KOPT-K1 (cell line): ENCODE measurements at regions not wholly inside any gene's neighbourhood (a gene's known extent, or its start where the extent isn't known, plus 50 kb on each side); places are given as distances from the start of the nearest gene placed in this dataset.

Experiments
- H3K27ac ChIP-seq: fragments of 200-600 bp; sonication (generic); 2 replicates; pipeline ENCODE4 v1.5.1; 2016; ENCODE audit warnings: antibody characterized with exemption, mild to moderate bottlenecking, low read depth, low read length; ENCODE audit not compliant: poor library complexity, severe bottlenecking
- H3K36me3 ChIP-seq: fragments of 200-600 bp; sonication (generic); 2 replicates; pipeline ENCODE4 v1.5.1; 2017; ENCODE audit warnings: antibody characterized with exemption, mild to moderate bottlenecking, low read length, moderate library complexity; ENCODE audit not compliant: insufficient read depth
- H3K9me3 ChIP-seq: fragments of 200-600 bp; sonication (generic); 2 replicates; pipeline ENCODE4 v1.5.1; 2017; ENCODE audit warnings: antibody characterized with exemption, low read length, mild to moderate bottlenecking; ENCODE audit not compliant: insufficient read depth, poor library complexity, severe bottlenecking

- H3K36me3 ChIP-seq, result no peaks in the 10 kb centered on the region
- H3K9me3 ChIP-seq, result no peaks in the 10 kb centered on the region
These were observed 1193.0 kb downstream of the UQCRFS1 start for GRCh38 chr19:28019901-28020300.

GRCh38 chr19:28019371-28019770 lies 1193.6 kb downstream of the UQCRFS1 start:
- Histone ChIP-seq H3K36me3 (no peaks in the 10 kb centered on the region), H3K27ac (no peak overlapping the region), H3K9me3 (no peaks in the 10 kb centered on the region)

More at GRCh38 chr19:28019901-28020300, 1193.0 kb downstream of the UQCRFS1 start:
- H3K27ac ChIP-seq, result no peak overlapping the region

- Histone ChIP-seq H3K27ac (no peak overlapping the region), H3K9me3 (no peaks in the 10 kb centered on the region), H3K36me3 (no peaks in the 10 kb centered on the region)
These were observed 1194.5 kb downstream of the UQCRFS1 start for GRCh38 chr19:28018499-28018898.

- no peaks in the 10 kb centered on the region for H3K36me3 ChIP-seq
- no peaks in the 10 kb centered on the region for H3K9me3 ChIP-seq
- H3K27ac ChIP-seq, result no peak overlapping the region
These were observed 1198.1 kb downstream of the UQCRFS1 start for GRCh38 chr19:28014615-28015405.

GRCh38 chr19:28012361-28012760 lies 1200.6 kb downstream of the UQCRFS1 start:
- Histone ChIP-seq H3K36me3 (no peaks in the 10 kb centered on the region), H3K9me3 (no peaks in the 10 kb centered on the region), H3K27ac (no peak overlapping the region)

GRCh38 chr19:28010656-28011055 lies 1202.3 kb downstream of the UQCRFS1 start:
- Histone ChIP-seq H3K36me3 (no peaks in the 10 kb centered on the region), H3K27ac (no peak overlapping the region), H3K9me3 (no peaks in the 10 kb centered on the region)

GRCh38 chr19:28009696-28010095 lies 1203.3 kb downstream of the UQCRFS1 start:
- Histone ChIP-seq H3K36me3 (no peaks in the 10 kb centered on the region), H3K9me3 (no peaks in the 10 kb centered on the region), H3K27ac (no peak overlapping the region)

- H3K36me3 ChIP-seq, result no peaks in the 10 kb centered on the region
- H3K27ac ChIP-seq, result no peak overlapping the region
- H3K9me3 ChIP-seq, result no peaks in the 10 kb centered on the region
These were observed 1204.3 kb downstream of the UQCRFS1 start for GRCh38 chr19:28008695-28009094.

GRCh38 chr19:28003543-28003942 lies 1209.4 kb downstream of the UQCRFS1 start:
- Histone ChIP-seq H3K27ac (no peak overlapping the region), H3K9me3 (no peaks in the 10 kb centered on the region), H3K36me3 (no peaks in the 10 kb centered on the region)

GRCh38 chr19:27997069-27997468 lies 1215.9 kb downstream of the UQCRFS1 start:
- no peaks in the 10 kb centered on the region for H3K9me3 ChIP-seq
- no peaks in the 10 kb centered on the region for H3K36me3 ChIP-seq
- no peak overlapping the region for H3K27ac ChIP-seq

- no peaks in the 10 kb centered on the region for H3K9me3 ChIP-seq
- H3K36me3 ChIP-seq, result no peaks in the 10 kb centered on the region
- no peak overlapping the region for H3K27ac ChIP-seq
These were observed 1219.1 kb downstream of the UQCRFS1 start for GRCh38 chr19:27993619-27994570.

GRCh38 chr19:27986299-27986698 lies 1226.7 kb downstream of the UQCRFS1 start:
- H3K9me3 ChIP-seq, result no peaks in the 10 kb centered on the region
- H3K36me3 ChIP-seq, result no peaks in the 10 kb centered on the region
- H3K27ac ChIP-seq, result no peak overlapping the region

GRCh38 chr19:27975419-27976005 lies 1237.4 kb downstream of the UQCRFS1 start:
- Histone ChIP-seq H3K36me3 (no peaks in the 10 kb centered on the region), H3K27ac (no peak overlapping the region), H3K9me3 (no peaks in the 10 kb centered on the region)

GRCh38 chr19:27974082-27974513 lies 1238.9 kb downstream of the UQCRFS1 start:
- H3K9me3 ChIP-seq, result no peaks in the 10 kb centered on the region
- no peaks in the 10 kb centered on the region for H3K36me3 ChIP-seq
- H3K27ac ChIP-seq, result no peak overlapping the region
